Prostate gland (tissue), 2 donors: ENCODE measurements at regions not wholly inside any gene's neighbourhood (a gene's known extent, or its start where the extent isn't known, plus 50 kb on each side); places are given as distances from the start of the nearest gene placed in this dataset.

Experiments
- POLR2A ChIP-seq: fragments of 450-650 bp; IDR thresholded peaks from one replicate; pipeline ENCODE4 v1.6.1; 2016; ENCODE audit warnings: antibody characterized with exemption, mild to moderate bottlenecking
- POLR2AphosphoS5 ChIP-seq: sonication (generic); formaldehyde crosslinking; IDR thresholded peaks from one replicate; pipeline ENCODE4 v1.6.1; 2017; ENCODE audit warnings: antibody characterized with exemption
- TF ChIP-seq, protein P1 (sequence below), 4 experiments: fragments of 200-600 bp in 2 of 4; fragments of 450-650 bp in 2 of 4; sonication (generic) in 2 of 4; IDR thresholded peaks; 1 replicate in 3 of 4; 2 replicates in 1 of 4; pipeline ENCODE4 v1.5.1; 2016 to 2019; ENCODE audit warnings: antibody characterized with exemption in 4 of 4, mild to moderate bottlenecking in 2 of 4, moderate library complexity in 2 of 4

DNA sequence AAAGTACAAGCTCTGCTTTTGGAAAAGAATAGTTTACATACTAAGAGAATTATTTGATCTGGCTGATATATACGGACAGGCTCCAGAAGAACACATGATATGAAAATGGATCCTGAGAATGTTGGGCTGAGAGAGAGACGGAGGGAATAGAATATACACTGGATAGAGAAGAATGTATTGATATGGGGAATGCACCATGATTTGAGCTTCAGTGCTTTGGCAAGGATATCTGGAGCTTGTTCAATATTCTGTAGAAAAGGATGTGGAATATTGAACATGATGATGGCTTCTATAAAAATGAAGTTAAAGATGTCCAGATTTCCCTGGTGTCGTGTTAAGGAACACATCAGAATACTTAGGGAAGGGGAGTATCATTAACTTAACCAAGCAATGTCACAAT, 280.5 kb upstream of the VLDLR start:
- TF ChIP-seq POLR2A (no peak), POLR2AphosphoS5 (no peak)
- TF ChIP-seq, protein P1, sequence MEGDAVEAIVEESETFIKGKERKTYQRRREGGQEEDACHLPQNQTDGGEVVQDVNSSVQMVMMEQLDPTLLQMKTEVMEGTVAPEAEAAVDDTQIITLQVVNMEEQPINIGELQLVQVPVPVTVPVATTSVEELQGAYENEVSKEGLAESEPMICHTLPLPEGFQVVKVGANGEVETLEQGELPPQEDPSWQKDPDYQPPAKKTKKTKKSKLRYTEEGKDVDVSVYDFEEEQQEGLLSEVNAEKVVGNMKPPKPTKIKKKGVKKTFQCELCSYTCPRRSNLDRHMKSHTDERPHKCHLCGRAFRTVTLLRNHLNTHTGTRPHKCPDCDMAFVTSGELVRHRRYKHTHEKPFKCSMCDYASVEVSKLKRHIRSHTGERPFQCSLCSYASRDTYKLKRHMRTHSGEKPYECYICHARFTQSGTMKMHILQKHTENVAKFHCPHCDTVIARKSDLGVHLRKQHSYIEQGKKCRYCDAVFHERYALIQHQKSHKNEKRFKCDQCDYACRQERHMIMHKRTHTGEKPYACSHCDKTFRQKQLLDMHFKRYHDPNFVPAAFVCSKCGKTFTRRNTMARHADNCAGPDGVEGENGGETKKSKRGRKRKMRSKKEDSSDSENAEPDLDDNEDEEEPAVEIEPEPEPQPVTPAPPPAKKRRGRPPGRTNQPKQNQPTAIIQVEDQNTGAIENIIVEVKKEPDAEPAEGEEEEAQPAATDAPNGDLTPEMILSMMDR (IDR thresholded peaks at IDR 0.05), result no peak
